Anterior cingulate cortex (tissue), 58 donors: ENCODE measurements at regions not wholly inside any gene's neighbourhood (a gene's known extent, or its start where the extent isn't known, plus 50 kb on each side); places are given as distances from the start of the nearest gene placed in this dataset.
"Not testable (repeated sequence)": the region's sequence is repeated elsewhere in the genome, so short reads cannot be mapped to it uniquely, and the experiment has no call there.

Experiments used
- DNase-seq, 58 donors: peaks; one replicate each; lab custom pipeline; 2025; lab: John Stamatoyannopoulos, UW

GRCh38 chr9:108768744-108769143 lies 87.0 kb downstream of the ACTL7B start:
- DNase-seq, result no peak

GRCh38 chr9:108766626-108767161 lies 89.1 kb downstream of the ACTL7B start:
- DNase-seq, result no peak

- DNase-seq, result no peak
Measured at GRCh38 chr9:108765265-108765664, 90.5 kb downstream of the ACTL7B start.

GRCh38 chr9:108762348-108763055 lies 93.3 kb downstream of the ACTL7B start:
- no peak for DNase-seq

- peak in 35 of 58 donors; percentile 2 to 68 (median 36) for DNase-seq
Measured at GRCh38 chr9:108761655-108762347, 94.0 kb downstream of the ACTL7B start.

GRCh38 chr9:108760841-108761240 lies 94.9 kb downstream of the ACTL7B start:
- DNase-seq, result no peak

- DNase-seq, result no peak
Measured at GRCh38 chr9:108759835-108760234, 96.0 kb downstream of the ACTL7B start.

- no peak for DNase-seq
Measured at GRCh38 chr9:108759399-108759798, 96.4 kb downstream of the ACTL7B start.

GRCh38 chr9:108756746-108757490 lies 98.9 kb downstream of the ACTL7B start:
- DNase-seq, result no peak

GRCh38 chr9:108755979-108756378 lies 99.8 kb downstream of the ACTL7B start:
- no peak for DNase-seq

GRCh38 chr9:108751369-108751768 lies 104.4 kb downstream of the ACTL7B start:
- no peak for DNase-seq

GRCh38 chr9:108750661-108751215 lies 105.0 kb downstream of the ACTL7B start:
- no peak for DNase-seq

GRCh38 chr9:108748776-108749175 lies 107.0 kb downstream of the ACTL7B start:
- DNase-seq, result no peak

GRCh38 chr9:108746864-108747263 lies 108.9 kb downstream of the ACTL7B start:
- DNase-seq, result no peak

GRCh38 chr9:108746001-108746400 lies 109.8 kb downstream of the ACTL7B start:
- DNase-seq, result no peak

- DNase-seq, result no peak
Measured at GRCh38 chr9:108744641-108745040, 111.1 kb downstream of the ACTL7B start.

GRCh38 chr9:108743901-108744371 lies 111.8 kb downstream of the ACTL7B start:
- peak in 1 of 58 donors; percentile 11 for DNase-seq

- no peak for DNase-seq
Measured at GRCh38 chr9:108743416-108743815, 112.4 kb downstream of the ACTL7B start.

- DNase-seq, result no peak
Measured at GRCh38 chr9:108742191-108742590, 113.6 kb downstream of the ACTL7B start.

GRCh38 chr9:108731292-108731691 lies 124.5 kb downstream of the ACTL7B start:
- DNase-seq, result not testable (repeated sequence)
